ENCODE measurements at regions not wholly inside any gene's neighbourhood (a gene's known extent, or its start where the extent isn't known, plus 50 kb on each side); places are given as distances from the start of the nearest gene placed in this dataset.

DNA sequence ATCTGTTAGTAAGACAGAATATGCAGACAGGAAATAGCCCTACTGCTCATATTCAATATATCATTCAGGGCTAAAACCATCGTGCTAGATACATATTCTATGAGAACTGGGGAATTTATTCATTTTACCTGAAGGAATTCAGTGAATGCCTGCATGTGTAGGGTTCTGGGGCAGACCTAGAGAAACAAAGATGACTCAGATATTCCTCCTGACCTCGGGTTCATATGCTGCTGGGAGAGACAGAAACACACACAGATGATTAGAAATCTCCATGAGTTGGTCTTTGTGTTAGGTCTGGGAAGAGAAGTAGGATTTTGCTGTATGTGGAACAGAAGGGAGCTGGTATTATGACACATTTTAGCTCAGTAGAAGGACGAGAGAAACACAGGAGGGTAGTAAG lies 176.5 kb upstream of the ST6GALNAC5 start:
- Histone ChIP-seq H3K23ac (ENCODE audit: insufficient read length, low read depth, low read length) (no peak overlapping the region), H3K79me2 (ENCODE audit: insufficient read depth, low read length) (no peaks in the 10 kb centered on the region), H3K18ac (ENCODE audit: insufficient read length, low read depth, low read length) (no peak overlapping the region), H4K8ac (replicated peaks; ENCODE audit: insufficient read length, low read depth, low read length) (no peak overlapping the region), H2AFZ (ENCODE audit: low read length) (no peak overlapping the region), H2BK15ac (ENCODE audit: low read depth, low read length) (no peak overlapping the region), H3K4ac (ENCODE audit: low read depth, low read length) (no peak overlapping the region), H3K9ac (ENCODE audit: extremely low read depth, insufficient read length, low read length) (no peak overlapping the region), H3K56ac (ENCODE audit: insufficient read length, low read depth, low read length) (no peak overlapping the region), H3K23me2 (ENCODE audit: insufficient read length, low read depth, low read length, poor library complexity, severe bottlenecking) (no peaks in the 10 kb centered on the region), H2BK20ac (ENCODE audit: low read depth, low read length, poor library complexity, severe bottlenecking) (no peak overlapping the region), H3T11ph (ENCODE audit: low read length) (no peak overlapping the region), H3K79me1 (ENCODE audit: insufficient read depth, low read depth, low read length, poor library complexity, severe bottlenecking) (no peaks in the 10 kb centered on the region), H2BK12ac (ENCODE audit: insufficient read length, low read depth, low read length) (no peak overlapping the region), H4K5ac (ENCODE audit: insufficient read length, low read depth, low read length) (no peak overlapping the region), H2AK5ac (ENCODE audit: insufficient read length, low read length) (no peak overlapping the region), H3K4me2 (ENCODE audit: insufficient read depth, insufficient read length, low read length) (no peak overlapping the region), H4K20me1 (ENCODE audit: control insufficient read depth, insufficient read depth, insufficient read length) (no peaks in the 10 kb centered on the region), H3K27me3 (ENCODE audit: insufficient read depth, low read length) (no peaks in the 10 kb centered on the region), H2BK120ac (ENCODE audit: low read depth, low read length, poor library complexity, severe bottlenecking) (no peak overlapping the region), H3K27ac (ENCODE audit: insufficient read length, low read depth, low read length) (no peak overlapping the region), H4K91ac (ENCODE audit: insufficient read length, low read depth, low read length) (no peak overlapping the region), H3K9me3 (ENCODE audit: control insufficient read depth, low read depth, low read length) (no peaks in the 10 kb centered on the region), H2BK5ac (ENCODE audit: insufficient read length, low read length) (no peak overlapping the region), H3K4me1 (ENCODE audit: insufficient read depth, low read length) (no peaks in the 10 kb centered on the region; the same call in 1 of the 2 replicates), H3K14ac (ENCODE audit: insufficient read depth, low read length) (no peak overlapping the region)
- WGBS (ENCODE audit: extremely low coverage, insufficient read length, low lambda C conversion rate): no CpG with 5 or more reads among the region's 3 CpGs
- Mint-ChIP-seq H3K4me3 (no peak overlapping the region), H3K27me3 (ENCODE audit: low read depth) (no peaks in the 10 kb centered on the region), H3K9me3 (peaks cover 10 to 11% of the 10 kb centered on the region in 2 experiments; a peak in 4 of 5 replicates), H3K36me3 (ENCODE audit: insufficient read depth in 1 of 3, low read depth in 3 of 3) (peaks cover 0 to 10% (median 10%) of the 10 kb centered on the region in 3 experiments; a peak in 6 of 7 replicates), H3K4me1 (no peaks in the 10 kb centered on the region), H3K27ac (peak overlapping the region in 1 of 3 experiments; percentile 30; a peak in 3 of 7 replicates)
- TF ChIP-seq, protein P1, sequence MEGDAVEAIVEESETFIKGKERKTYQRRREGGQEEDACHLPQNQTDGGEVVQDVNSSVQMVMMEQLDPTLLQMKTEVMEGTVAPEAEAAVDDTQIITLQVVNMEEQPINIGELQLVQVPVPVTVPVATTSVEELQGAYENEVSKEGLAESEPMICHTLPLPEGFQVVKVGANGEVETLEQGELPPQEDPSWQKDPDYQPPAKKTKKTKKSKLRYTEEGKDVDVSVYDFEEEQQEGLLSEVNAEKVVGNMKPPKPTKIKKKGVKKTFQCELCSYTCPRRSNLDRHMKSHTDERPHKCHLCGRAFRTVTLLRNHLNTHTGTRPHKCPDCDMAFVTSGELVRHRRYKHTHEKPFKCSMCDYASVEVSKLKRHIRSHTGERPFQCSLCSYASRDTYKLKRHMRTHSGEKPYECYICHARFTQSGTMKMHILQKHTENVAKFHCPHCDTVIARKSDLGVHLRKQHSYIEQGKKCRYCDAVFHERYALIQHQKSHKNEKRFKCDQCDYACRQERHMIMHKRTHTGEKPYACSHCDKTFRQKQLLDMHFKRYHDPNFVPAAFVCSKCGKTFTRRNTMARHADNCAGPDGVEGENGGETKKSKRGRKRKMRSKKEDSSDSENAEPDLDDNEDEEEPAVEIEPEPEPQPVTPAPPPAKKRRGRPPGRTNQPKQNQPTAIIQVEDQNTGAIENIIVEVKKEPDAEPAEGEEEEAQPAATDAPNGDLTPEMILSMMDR (conservative IDR thresholded peaks at IDR 0.05): no peak
- no peak for DNase-seq
